GM21825 (cell line): ENCODE measurements at regions not wholly inside any gene's neighbourhood (a gene's known extent, or its start where the extent isn't known, plus 50 kb on each side); places are given as distances from the start of the nearest gene placed in this dataset.

Source experiments
- ATAC-seq: cut with Tn5 transposase; IDR thresholded peaks from one replicate; pipeline ENCODE4 v1.9.1; 2021; ENCODE audit warnings: mild to moderate bottlenecking, moderate library complexity; ENCODE audit not compliant: unreplicated experiment

DNA sequence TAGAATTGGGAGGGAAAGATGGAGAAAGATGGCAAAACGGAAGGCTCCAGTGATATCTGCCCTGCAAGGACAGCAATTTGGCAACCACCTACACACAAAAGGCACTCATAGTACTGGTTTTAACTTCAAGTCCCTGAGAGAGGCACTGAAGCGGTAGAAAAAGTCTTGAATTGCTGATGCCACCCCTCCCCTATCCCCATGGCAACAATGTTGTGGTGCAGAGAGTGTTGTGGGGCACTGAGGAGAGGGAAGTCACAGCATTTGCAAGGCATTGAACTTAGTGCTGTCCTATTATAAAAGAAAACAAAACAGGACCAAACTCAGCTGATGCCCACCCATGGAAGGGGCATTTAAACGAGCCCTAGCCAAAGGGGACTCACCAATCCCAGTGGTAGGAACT lies 343.7 kb downstream of the HAO1 start:
- no peak for ATAC-seq

- no peak for ATAC-seq
Measured at GRCh38 chr20:7601431-7601830, 338.8 kb downstream of the HAO1 start.

- no peak for ATAC-seq
Measured at GRCh38 chr20:7606941-7607340, 333.3 kb downstream of the HAO1 start.

GRCh38 chr20:7608250-7608649 lies 332.0 kb downstream of the HAO1 start:
- no peak for ATAC-seq

GRCh38 chr20:7609251-7609650 lies 331.0 kb downstream of the HAO1 start:
- no peak for ATAC-seq

DNA sequence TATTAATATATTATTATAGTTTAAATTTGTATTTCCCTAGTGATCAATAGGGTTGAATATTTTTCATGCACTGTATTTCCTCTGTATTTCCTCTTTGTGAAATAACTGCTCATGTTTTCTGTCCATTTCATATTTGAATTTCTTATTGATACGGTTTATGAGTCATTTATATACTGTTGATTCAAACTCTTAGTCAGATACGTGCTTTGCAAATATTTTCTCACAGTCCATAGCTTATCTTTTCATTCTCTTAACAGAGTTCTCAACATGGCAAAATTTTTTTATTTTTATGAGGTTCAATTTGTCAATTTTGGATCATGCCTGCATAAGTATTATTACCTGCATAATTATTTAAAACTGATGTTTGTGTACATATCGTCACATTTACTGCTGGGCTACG lies 329.6 kb downstream of the HAO1 start:
- no peak for ATAC-seq

GRCh38 chr20:7617797-7618196 lies 322.5 kb downstream of the HAO1 start:
- ATAC-seq = no peak

GRCh38 chr20:7622399-7622961 lies 317.8 kb downstream of the HAO1 start:
- ATAC-seq = no peak

GRCh38 chr20:7624886-7625285 lies 315.4 kb downstream of the HAO1 start:
- ATAC-seq = no peak

GRCh38 chr20:7627734-7628663 lies 312.3 kb downstream of the HAO1 start:
- no peak for ATAC-seq

GRCh38 chr20:7629880-7630279 lies 310.4 kb downstream of the HAO1 start:
- ATAC-seq = no peak

DNA sequence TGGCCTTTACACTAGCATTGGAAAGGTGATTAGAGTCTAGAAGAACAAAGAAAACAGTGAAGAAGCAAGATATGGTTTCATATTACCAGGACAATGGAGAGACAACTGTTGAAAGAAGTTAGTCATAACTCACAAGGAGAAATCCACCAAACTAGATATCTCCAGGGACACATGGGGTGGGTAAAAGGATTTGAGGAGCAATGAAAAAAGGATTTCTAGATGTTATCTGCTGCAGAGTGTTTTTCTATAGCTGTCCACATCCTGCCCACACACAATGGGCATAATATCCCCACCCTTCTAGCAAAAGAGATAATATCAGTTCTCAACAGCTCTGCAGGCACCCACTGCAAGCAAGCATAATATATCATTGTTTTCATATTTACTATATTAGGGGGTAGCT lies 303.1 kb downstream of the HAO1 start:
- ATAC-seq = no peak

GRCh38 chr20:7650086-7650879 lies 290.0 kb downstream of the HAO1 start:
- ATAC-seq = no peak

DNA sequence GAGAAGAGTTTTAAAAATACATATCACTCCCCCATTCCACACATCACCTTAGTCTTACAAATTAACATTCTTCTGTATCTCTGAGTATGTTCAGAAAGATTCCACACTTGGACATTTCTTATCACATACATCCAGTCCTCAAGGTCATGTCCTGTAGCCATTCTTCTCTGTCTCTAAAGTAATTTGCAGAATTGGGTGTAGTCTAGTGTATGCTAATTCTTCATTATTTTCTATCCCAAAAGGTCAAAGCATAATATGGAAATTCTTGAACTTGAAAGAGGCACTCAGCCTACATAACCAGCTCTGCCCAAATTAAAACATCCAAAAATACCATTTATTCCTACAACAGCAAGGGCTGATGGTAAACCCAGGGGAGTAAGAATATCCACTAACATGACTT lies 286.0 kb downstream of the HAO1 start:
- ATAC-seq = no peak

DNA sequence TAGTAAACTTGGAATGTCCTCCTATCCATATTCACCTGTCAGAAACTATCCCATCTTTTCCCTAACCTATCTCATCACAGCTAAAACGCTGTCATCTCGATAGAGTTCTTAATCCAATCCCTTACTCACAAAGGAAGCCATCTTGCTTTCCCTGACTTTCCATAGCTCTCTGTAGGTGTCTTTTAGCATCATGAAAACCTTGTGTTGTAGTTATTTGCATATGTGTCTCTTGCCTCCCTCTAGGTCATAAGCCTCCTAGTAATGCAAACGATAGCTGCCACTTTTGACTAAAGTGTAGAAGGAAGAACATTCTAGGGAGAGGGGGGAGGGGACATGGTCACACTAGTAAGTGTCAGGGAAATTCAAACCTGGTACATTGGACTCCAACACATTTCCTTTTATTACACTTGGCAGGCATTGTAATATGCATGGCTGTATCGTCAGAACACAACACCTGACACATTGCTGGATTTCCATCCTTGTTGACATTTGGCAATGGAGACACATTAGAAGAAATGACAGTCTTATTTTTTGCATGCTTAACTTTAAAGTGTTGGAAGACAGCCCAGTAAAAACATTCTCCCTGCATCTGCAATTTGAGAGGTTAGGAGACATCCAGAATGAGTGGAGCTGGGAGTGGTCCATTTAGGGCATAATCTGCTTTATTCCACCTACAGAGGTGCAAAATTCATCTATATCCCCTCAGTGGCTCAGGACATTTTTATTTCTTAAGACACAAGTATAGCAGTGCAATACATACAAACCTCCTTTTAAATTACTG lies 283.4 kb downstream of the HAO1 start:
- no peak for ATAC-seq

DNA sequence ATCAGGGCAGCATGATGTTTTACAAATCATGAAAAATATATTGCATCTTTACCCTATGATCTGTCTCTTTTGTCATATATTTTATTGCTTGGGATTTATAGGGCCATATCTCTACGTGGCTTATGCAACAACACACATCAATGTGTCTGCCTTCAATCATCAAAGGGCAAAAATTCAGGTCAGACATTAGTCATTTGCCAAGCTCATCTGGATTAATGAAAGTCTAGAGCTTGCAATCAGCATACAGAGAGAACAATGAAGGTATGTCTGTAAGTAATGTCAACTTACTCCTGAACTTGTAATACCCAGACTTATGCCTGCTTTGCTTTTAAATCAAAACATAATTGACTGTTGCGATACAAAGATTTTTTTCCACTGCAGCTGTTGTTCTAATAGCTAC lies 282.7 kb downstream of the HAO1 start:
- ATAC-seq = no peak

DNA sequence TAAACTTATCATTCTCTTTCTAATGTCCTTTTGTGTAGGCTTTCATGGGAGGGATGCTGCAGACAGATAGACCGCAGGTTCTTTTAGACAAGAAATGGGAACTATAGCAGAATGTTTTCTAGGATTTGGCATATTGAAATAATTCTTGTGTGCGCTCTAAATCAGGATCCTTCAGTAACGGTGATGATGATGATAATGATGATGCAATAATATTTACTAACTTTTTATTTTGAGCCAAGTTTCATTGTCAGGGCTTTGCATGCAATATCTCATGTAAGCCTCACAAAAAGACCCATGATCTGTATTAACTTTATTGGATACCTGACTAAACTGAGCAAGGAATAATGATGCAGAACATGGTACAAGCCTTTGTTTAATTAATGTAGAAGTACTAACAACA lies 280.1 kb downstream of the HAO1 start:
- no peak for ATAC-seq

DNA sequence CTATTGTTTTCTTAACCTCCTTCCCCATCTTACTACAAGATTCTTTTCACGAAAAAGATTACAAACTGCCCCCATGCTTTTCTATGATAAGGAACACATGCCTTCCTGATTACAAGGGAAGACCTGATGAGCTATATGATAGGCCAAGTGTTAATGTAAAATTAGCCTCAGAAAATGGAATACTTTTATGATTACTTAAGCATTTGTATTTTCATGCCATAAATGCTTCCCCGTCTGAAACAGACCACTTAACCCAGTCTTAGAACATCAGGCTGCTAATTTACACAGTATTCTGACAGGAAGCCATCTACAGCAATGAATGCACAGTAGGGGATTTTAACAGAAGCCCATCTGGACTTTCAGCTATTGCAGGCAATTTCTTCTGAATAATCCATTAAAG lies 274.9 kb downstream of the HAO1 start:
- no peak for ATAC-seq

DNA sequence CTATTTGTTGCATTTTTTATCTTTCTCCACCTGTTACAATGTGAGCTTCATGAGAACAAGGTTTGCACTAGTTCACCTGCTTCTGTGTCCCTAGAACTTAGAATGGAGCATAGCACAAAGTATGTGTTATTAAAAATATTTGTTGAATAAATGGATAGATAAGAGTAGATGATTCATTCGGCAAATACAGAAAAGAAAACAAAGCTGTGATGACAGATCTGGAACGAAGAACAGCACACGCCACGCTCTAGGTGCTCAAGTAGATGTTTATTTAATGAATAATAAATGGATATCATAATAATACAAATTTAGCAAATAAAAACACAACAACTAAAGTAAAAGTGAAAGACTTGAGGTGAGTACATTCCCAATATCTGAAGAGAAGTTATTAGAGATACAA lies 273.1 kb downstream of the HAO1 start:
- no peak for ATAC-seq

- ATAC-seq = no peak
Measured at GRCh38 chr20:7672571-7672970, 267.7 kb downstream of the HAO1 start.

GRCh38 chr20:7673841-7674240 lies 266.4 kb downstream of the HAO1 start:
- ATAC-seq = no peak
